ENCODE measurements at regions not wholly inside any gene's neighbourhood (a gene's known extent, or its start where the extent isn't known, plus 50 kb on each side); places are given as distances from the start of the nearest gene placed in this dataset.

- Mint-ChIP-seq H3K27ac (ENCODE audit: unreplicated experiment) (no peak overlapping the region), H3K4me3 (ENCODE audit: unreplicated experiment) (no peak overlapping the region), H3K36me3 (ENCODE audit: unreplicated experiment) (no peaks in the 10 kb centered on the region), H3K27me3 (ENCODE audit: unreplicated experiment) (no peaks in the 10 kb centered on the region), H3K4me1 (ENCODE audit: unreplicated experiment) (no peaks in the 10 kb centered on the region), H3K9me3 (ENCODE audit: unreplicated experiment) (peaks cover 53% of the 10 kb centered on the region)
- TF ChIP-seq CTCF (IDR thresholded peaks at IDR 0.05), result no peak
- DNase-seq (ENCODE audit: extremely low spot score, unreplicated experiment), result no peak
Observed at GRCh38 chr16:35506018-35506897, 2046.8 kb downstream of the TP53TG3F start.

GRCh38 chr16:35506898-35507194, 2047.4 kb downstream of the TP53TG3F start:
- Mint-ChIP-seq H3K27ac (ENCODE audit: unreplicated experiment) (no peak overlapping the region), H3K36me3 (ENCODE audit: unreplicated experiment) (no peaks in the 10 kb centered on the region), H3K4me3 (ENCODE audit: unreplicated experiment) (no peak overlapping the region), H3K9me3 (ENCODE audit: unreplicated experiment) (peaks cover 59% of the 10 kb centered on the region), H3K4me1 (ENCODE audit: unreplicated experiment) (no peaks in the 10 kb centered on the region), H3K27me3 (ENCODE audit: unreplicated experiment) (no peaks in the 10 kb centered on the region)
- no peak for TF ChIP-seq CTCF (IDR thresholded peaks at IDR 0.05)
- no peak for DNase-seq (ENCODE audit: extremely low spot score, unreplicated experiment)

- Mint-ChIP-seq H3K9me3 (ENCODE audit: unreplicated experiment) (peaks cover 57% of the 10 kb centered on the region), H3K4me3 (ENCODE audit: unreplicated experiment) (no peak overlapping the region), H3K27me3 (ENCODE audit: unreplicated experiment) (no peaks in the 10 kb centered on the region), H3K4me1 (ENCODE audit: unreplicated experiment) (no peaks in the 10 kb centered on the region), H3K27ac (ENCODE audit: unreplicated experiment) (no peak overlapping the region), H3K36me3 (ENCODE audit: unreplicated experiment) (no peaks in the 10 kb centered on the region)
- no peak for DNase-seq (ENCODE audit: extremely low spot score, unreplicated experiment)
- TF ChIP-seq CTCF (IDR thresholded peaks at IDR 0.05), result no peak
Observed at GRCh38 chr16:35510701-35511100, 2051.3 kb downstream of the TP53TG3F start.

DNA sequence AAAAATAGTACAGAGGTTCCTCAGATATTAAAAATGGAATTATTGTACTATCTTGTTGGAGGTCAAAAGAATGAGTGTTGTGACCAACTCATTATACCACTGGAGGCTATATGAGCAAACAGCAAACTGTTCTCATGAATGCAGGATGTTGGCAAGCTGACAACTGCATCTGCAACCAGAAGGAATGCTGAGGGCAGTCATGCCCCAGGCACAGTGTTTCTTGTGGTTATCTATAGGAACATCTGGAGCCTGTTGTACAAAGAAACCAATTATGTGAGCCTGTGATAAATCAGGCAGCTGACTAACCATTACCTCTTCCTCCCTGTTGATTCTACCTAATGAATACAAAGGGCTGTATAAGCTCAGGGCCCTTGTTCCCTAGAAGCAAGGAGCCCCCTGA, 2057.1 kb downstream of the TP53TG3F start:
- H3K27me3 Mint-ChIP-seq (ENCODE audit: unreplicated experiment), result no peaks in the 10 kb centered on the region
- no peak for DNase-seq (ENCODE audit: extremely low spot score, unreplicated experiment)
- H3K4me3 Mint-ChIP-seq (ENCODE audit: unreplicated experiment), result no peak overlapping the region
- H3K36me3 Mint-ChIP-seq (ENCODE audit: unreplicated experiment), result no peaks in the 10 kb centered on the region
- no peaks in the 10 kb centered on the region for H3K4me1 Mint-ChIP-seq (ENCODE audit: unreplicated experiment)
- peaks cover 50% of the 10 kb centered on the region for H3K9me3 Mint-ChIP-seq (ENCODE audit: unreplicated experiment)
- no peak for TF ChIP-seq CTCF (IDR thresholded peaks at IDR 0.05)
- H3K27ac Mint-ChIP-seq (ENCODE audit: unreplicated experiment), result no peak overlapping the region

DNA sequence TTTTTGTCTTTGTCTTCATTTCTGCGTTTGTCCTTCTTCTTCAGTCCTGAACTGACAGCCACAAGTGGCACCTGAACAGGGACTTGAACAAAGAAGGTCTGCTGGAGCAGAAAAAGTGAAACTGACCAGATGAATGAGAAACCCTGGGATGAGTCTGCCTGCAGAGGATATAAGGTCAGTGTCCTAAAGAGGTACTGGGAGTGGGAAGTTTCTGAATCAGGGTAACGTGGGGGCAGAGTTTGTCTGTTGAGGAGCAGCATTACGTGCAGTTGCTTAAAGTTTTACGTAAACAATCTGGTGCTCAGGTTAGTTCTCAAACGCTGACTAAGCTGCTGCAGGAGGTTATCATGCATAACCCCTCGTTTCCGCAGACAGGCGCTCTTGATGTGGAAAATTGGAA, 2057.6 kb downstream of the TP53TG3F start:
- Mint-ChIP-seq H3K27ac (ENCODE audit: unreplicated experiment) (no peak overlapping the region), H3K27me3 (ENCODE audit: unreplicated experiment) (no peaks in the 10 kb centered on the region), H3K4me3 (ENCODE audit: unreplicated experiment) (no peak overlapping the region), H3K4me1 (ENCODE audit: unreplicated experiment) (no peaks in the 10 kb centered on the region), H3K36me3 (ENCODE audit: unreplicated experiment) (no peaks in the 10 kb centered on the region), H3K9me3 (ENCODE audit: unreplicated experiment) (peaks cover 52% of the 10 kb centered on the region)
- no peak for TF ChIP-seq CTCF (IDR thresholded peaks at IDR 0.05)
- no peak for DNase-seq (ENCODE audit: extremely low spot score, unreplicated experiment)

Data from osteocyte (in vitro differentiated cells).